T47D (cell line): ENCODE measurements at regions not wholly inside any gene's neighbourhood (a gene's known extent, or its start where the extent isn't known, plus 50 kb on each side); places are given as distances from the start of the nearest gene placed in this dataset.

ENCODE experiments used
- DNase-seq, 2 experiments: peaks; one replicate each; pipeline versions ENCODE4 v3.0.0 to v3.0.0-alpha.2; 2011 to 2012; ENCODE audit warnings: low read depth in 1 of 2, low spot score in 1 of 2
- JUND ChIP-seq: IDR thresholded peaks from 2 replicates; pipeline ENCODE4 v1.6.1; 2012; ENCODE audit warnings: low read depth
- in situ Hi-C: cut with HindIII; loops from 2 replicates; pipeline ENCODE4 v1.10.0; 2016; ENCODE audit warnings: low sequenced_read_pairs, low pct_unique_long_range_greater_than_20kb

DNA sequence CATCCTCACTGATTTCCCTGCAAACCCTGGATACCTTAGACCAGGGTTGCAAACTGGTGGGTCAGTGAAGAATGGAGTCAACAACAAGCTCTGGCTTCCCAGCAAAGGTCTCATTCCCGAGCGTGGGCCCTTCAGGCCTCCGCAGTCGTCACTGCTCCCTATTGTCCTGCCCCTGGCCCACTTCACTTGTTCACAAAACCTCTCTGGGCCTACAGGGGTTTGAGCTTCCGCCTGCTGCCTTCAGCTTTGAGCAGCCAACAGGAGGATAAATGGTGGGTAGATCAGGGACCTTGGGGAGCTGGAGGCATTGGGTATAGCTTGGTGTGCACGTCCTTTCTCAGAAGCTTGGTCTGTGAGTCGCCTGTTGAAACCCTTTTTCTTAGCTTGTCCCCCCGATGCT, 148.8 kb downstream of the KATNIP start:
- no peak for TF ChIP-seq JUND
- DNase-seq: no peak
- in situ Hi-C loops: no loop called here

GRCh38 chr16:27699540-27699939, 149.6 kb downstream of the KATNIP start:
- in situ Hi-C loops: no loop called here
- no peak for TF ChIP-seq JUND
- no peak for DNase-seq

DNA sequence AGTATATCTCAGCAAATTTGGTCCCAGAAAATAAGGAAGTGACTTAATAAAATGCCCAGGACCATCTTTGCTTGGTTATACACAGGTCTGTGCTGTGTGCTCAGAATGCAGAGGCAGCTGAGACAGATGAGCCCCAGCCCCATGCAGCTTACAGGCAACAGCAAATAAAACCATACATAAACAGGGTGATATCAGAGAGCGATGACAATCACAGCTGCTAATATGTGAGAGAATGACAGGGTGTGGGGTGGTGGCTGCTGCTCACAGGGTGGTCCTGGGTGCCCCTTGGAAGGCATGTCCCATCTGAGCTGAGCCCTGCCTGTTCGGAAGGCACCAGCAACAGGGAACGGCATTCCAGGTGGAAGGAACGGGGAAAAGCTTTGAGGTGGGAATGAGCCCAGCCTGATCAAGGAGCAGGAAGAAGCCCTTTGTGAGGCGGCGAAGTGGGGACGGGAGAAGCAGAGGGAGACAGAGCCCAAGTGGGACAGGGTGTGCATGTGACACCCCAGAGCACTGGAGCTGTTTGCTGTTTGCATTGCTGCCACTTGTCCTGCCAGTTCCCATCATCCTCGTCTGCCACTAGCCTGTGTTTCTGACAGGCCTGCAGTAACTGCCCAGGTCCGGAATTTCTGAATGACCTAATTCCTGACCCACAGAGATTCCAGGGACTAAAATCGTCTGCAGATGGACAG, 150.5 kb downstream of the KATNIP start:
- no peak for DNase-seq
- no peak for TF ChIP-seq JUND
- in situ Hi-C loops: no loop called here

GRCh38 chr16:27701381-27701780, 151.4 kb downstream of the KATNIP start:
- in situ Hi-C loops: no loop called here
- no peak for TF ChIP-seq JUND
- no peak for DNase-seq

DNA sequence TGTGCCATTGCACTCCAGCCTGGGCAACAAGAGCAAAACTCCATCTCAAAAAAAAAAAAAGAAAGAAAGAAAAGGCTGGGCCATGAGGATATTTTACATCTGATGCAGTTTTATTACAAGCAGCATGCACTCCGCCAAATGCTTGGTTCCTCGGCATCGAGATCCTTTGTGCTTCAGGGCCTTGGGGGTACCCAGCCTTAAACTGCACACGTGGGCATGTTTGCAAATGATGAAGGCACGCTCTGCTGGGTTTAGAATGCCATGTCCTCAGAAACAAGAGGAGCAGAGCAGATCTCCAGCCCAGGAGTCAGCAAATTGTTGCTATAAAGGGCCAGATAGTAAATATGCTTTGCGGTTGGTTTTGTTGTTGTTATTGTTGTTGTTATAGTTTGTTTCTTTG, 153.2 kb downstream of the KATNIP start:
- in situ Hi-C loops: no loop called here
- DNase-seq: no peak
- no peak for TF ChIP-seq JUND

DNA sequence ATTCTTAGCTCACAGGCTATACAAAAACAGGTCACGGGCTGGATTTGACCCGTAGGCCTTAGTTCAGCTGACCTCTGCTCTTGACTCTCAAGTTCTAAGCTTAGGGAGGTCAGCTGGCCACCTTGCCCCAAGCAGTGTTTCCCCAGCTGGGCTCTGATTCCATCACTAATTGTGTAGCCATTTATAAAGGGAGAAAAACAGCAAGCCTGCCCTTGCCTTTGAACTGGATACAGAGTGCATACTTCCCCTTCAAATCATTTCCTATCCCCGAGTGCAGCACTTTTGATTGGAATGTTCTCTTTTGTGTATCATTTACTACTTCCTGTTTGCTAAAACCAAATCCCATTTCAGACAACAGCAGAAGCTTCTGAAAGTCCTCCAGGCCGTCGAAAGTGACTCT, 153.6 kb downstream of the KATNIP start:
- TF ChIP-seq JUND: no peak
- in situ Hi-C loops: no loop called here
- no peak for DNase-seq

DNA sequence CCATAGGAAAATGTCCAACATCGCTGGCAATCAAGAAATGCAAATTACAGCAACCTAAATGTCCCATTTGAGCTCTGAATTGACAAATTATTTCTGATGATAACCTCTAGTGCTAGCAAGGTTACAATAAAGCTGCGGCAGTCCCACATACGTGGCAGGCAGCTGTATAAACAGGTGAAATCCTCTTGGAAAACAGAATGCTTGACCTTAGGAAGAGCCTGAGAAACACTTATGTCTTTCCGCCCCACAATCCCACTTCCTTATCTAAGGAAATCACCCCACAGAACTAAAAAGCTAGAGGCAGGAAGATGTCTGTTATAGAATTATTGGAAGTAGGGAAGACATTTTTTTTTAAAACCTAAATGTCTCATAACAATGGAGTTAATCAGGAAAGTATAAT, 154.3 kb downstream of the KATNIP start:
- in situ Hi-C loops: no loop called here
- DNase-seq: no peak
- TF ChIP-seq JUND: no peak

GRCh38 chr16:27706156-27706865, 156.4 kb downstream of the KATNIP start:
- TF ChIP-seq JUND: no peak
- in situ Hi-C loops: no loop called here
- no peak for DNase-seq

DNA sequence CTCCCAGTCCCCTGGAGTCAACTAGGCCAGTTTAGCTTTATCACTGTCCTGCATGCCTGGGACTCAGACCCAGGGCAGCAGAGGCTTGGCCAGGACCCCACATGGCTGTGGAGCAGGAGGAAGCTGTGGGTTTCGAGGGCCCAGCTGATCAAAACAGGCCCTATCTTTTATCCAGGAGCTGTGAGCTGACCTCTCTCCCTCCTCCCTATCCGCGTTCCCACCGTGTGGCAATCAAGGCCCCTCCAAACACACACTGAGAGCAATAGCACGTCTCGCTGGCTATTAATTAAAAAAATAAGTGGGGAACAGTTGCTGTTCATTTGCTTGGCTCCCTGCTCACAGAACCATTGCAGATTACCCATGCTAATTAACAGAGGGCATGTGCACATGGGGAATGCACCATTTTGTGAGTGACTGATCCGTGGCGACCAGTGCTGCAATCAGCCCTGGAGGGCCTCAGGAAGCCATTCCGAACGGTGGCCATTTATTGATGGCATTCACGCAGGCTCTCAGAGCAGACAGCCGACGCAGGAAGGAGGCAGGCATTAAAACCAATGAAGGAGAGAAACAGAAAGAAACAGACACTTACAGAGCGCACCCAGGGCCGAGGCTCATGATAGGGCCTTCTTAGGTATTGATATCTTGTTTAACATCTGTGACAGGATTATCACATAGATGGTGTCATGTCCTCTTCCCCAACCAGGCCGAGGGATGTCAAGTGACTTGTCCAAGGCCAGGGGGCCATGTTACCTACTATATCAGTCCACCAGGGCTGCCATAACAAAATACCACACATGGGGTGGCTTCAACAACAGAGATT, 157.1 kb downstream of the KATNIP start:
- DNase-seq: no peak
- no peak for TF ChIP-seq JUND
- in situ Hi-C loops: no loop called here

DNA sequence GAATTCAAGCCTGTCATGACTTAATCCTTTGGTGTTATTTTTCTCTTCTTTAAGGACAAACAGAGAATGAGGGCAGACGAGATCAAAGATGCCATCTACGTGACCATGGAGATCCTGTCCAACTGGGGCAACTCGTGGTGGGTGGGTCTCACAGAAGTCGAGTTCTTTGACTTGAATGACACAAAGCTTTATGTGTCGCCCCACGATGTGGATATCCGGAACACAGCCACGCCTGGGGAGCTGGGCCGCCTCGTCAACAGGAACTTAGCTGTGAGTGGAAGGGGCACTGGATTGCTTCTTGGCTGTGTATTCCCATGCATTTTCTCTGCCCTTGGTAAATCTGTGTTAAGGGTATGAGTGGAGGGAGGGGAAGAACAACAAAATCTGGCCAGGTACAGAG, 158.7 kb downstream of the KATNIP start:
- no peak for TF ChIP-seq JUND
- in situ Hi-C loops: no loop called here
- no peak for DNase-seq

DNA sequence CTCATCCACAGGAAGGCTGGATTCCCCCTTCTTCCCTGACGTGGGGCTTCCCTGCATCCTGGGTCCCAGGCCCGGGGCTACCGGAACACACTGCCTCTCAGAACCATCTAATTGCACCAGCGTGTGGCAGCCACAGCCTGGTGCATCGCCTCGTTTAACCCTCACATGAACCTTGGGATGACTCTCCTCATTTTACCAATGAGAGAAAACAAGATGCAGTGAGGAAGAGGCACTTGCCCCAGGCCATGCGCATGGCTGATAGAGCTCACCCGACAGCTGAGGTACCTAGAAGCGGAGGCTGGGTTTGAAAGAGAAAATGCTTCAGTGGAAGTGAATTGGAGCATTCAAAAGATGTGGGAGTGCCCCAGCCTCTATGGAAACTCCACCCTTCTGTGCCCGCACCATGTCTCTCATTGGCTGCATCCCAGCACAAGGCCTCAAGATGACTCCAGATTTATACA, 162.3 kb downstream of the KATNIP start:
- in situ Hi-C loops: no loop called here
- no peak for TF ChIP-seq JUND
- no peak for DNase-seq

GRCh38 chr16:27717726-27718125, 167.8 kb downstream of the KATNIP start:
- in situ Hi-C loops: no loop called here
- DNase-seq: no peak
- TF ChIP-seq JUND: no peak
